SKM-1 (cell line): ENCODE measurements at regions not wholly inside any gene's neighbourhood (a gene's known extent, or its start where the extent isn't known, plus 50 kb on each side); places are given as distances from the start of the nearest gene placed in this dataset.

Experiments
- DNase-seq: peaks from one replicate; lab custom pipeline; 2025; ENCODE audit not compliant: unreplicated experiment; lab: John Stamatoyannopoulos, UW

GRCh38 chr17:59451706-59452105, 113.7 kb upstream of the DHX40 start:
- DNase-seq = no peak

- no peak for DNase-seq
Observed at GRCh38 chr17:59454633-59455105, 110.7 kb upstream of the DHX40 start.

DNA sequence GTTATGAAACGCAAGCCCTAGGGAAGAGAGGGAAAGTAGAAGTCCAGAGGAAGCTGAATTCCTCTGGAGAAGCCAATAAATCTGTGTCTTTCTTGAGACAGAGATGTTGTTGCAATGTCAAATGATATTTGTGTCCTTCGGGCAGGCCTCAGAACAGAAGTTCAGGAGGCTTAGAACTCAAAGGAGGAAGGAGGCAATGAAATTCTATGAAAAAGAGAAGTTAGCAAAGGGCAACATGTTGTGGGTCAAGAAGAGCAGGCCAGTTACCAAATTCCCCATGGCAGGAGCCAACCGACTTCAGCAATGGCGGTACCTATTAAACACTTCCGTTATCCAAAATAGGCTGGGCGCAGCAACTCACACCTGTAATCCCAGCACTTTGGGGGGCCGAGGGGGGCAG, 109.0 kb upstream of the DHX40 start:
- peak; percentile 76 for DNase-seq

DNA sequence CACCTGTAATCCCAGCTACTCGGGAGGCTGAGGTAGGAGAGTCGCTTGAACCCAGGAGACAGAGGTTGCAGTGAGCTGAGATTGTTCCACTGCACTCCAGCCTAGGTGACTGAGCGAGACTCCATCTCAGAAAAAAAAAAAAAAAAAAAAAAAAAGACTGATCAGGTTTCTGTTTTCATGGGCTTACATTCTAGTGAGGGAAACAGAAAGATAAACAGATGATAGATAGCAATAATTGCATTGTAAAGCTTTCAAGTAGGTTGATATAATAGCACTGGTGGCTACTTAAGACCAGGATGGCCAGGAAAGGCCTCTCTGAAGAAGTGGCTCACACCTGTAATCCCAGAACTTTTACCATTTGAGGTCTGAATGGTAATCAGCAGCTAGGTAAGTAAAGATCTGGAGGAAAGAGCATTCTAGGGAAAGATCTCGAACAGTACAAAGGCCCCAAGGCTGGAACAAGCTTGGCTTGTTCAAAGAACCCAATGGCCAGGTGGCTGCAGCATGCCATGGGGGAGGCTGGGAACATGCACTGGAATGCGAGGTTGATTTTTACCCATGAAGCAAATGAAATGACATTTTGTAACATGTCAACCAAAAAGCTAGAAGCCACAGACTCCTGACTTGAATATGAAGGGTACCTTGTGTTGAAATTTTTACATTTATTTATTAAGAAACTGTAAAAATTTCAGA, 108.3 kb upstream of the DHX40 start:
- no peak for DNase-seq

- no peak for DNase-seq
Observed at GRCh38 chr17:59462385-59462784, 103.0 kb upstream of the DHX40 start.

- no peak for DNase-seq
Observed at GRCh38 chr17:59464246-59464645, 101.2 kb upstream of the DHX40 start.

DNA sequence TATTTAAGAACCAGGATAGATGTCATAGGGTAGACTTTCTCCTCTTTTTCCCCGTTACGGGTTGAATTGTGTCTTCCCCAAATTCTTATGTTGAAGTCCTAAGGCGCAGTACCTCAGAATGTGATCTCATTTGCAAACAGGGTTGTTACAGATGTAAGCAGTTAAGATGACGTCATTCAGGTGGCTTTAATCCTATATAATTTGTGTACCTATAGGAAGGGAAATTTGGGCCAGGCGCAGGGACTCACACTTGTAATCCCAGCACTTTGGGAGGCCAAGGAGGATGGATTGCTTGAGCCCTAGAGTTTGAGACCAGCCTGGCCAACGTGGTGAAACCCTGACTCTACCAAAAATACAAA, 99.5 kb upstream of the DHX40 start:
- no peak for DNase-seq

- DNase-seq = no peak
Observed at GRCh38 chr17:59466946-59467801, 98.2 kb upstream of the DHX40 start.

DNA sequence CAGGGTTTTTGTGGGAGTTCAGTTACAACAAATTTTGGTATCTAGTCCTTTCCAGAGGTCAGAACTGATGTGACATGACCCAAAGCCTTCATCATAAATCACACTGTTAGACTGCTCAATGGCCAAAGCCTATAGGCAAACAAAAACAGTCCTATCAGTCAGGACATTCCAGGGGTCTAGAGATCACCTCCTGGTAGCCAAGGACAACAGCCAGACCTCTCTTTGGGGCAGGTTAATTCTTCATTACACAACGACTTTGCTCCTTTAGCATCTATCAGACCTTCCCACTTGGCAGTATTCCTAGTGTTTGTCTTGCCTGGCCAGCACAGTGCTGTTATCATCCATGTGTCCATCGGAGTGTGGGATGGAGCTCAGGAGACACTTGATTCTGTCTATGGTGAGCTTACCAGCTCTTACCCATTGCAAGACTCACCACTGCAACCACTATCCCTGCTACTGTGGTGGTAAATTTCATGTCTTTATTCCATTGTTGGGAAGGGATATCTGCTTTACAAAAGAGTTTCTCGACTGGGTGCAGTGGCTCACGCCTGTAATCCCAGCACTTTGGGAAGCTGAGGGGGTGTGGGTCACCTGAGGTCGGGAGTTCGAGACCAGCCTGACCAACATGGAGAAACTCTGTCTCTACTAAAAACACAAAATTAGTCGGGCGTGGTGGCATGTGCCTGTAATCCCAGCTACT, 95.5 kb upstream of the DHX40 start:
- DNase-seq = no peak

GRCh38 chr17:59470624-59471297, 94.6 kb upstream of the DHX40 start:
- no peak for DNase-seq

DNA sequence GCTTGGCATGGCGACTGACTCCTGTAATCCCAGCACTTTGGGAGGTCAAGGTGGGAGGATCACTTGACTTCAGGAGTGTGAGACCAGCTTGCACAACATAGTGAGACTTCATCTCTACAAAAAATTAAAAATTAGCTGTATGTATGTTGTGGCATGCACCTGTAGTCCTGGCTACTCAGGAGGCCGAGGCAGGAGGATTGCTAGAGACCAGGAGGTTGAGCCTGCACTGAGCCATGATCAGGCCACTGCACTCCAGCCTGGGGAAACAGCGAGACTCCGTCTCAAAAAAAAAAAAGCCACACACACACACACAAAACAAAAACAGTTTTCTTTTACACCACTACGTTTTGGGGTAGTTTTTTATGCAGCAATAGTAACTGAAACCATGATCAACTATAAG, 89.0 kb upstream of the DHX40 start:
- DNase-seq = no peak

DNA sequence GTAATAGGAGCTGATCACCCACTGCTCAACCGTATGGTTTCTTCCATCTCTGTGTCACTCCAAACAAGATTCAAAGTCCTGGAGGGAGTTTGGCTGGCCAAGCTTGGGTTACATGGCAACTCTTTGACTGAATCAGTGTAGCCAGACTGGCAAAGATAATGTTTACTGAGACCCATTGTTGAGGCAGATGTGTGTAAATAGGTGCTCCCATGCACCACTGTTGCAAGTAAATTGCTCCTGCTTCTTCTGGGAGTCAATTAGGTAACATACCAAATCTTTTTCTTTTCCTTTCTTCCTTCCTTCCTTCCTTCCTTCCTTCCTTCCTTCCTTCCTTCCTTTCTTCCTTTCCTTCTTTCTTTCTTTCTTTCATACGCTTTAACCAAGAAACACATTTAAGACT, 86.3 kb upstream of the DHX40 start:
- no peak for DNase-seq

GRCh38 chr17:59483860-59484259, 81.5 kb upstream of the DHX40 start:
- DNase-seq = no peak

DNA sequence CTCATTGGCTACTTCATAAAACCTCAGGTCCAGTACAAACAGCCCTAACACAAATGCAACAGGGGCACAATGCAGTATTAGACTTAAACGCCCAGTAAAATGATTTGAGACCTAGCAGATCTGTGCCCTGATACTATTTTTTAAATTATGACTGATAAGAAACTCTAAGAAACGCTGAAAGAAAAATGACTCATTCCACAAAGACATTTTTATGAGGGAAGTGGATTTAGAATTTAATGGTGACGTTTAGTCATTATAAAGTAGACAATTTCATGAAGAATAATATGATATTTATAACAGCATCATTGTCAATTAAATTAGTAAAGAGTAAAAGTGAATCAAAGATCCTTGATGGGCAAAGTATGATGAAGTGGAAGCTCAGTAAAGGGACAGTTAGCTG, 80.4 kb upstream of the DHX40 start:
- no peak for DNase-seq

DNA sequence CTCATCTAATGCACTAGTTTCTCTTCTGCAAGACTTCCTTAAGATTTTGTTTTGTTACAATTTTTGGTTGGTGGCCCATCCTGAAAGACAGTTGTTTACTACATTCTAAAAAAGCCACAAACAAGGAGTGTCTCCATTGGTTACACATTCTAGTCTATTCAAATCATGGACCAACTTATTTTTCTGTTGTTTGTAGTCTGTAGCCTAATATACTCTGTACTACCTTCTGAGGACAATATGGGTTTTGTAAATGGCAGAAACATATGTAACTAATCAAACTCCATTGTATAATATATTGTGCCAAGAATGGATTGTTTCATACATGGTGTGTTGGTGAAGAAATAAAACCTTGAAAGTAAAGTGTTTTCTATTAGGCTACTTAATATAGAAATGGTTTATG, 79.5 kb upstream of the DHX40 start:
- no peak for DNase-seq

- DNase-seq = no peak
Observed at GRCh38 chr17:59487161-59487873, 78.1 kb upstream of the DHX40 start.

- DNase-seq = no peak
Observed at GRCh38 chr17:59488805-59489204, 76.6 kb upstream of the DHX40 start.

- DNase-seq = no peak
Observed at GRCh38 chr17:59490216-59490615, 75.2 kb upstream of the DHX40 start.

GRCh38 chr17:59491353-59492090, 73.9 kb upstream of the DHX40 start:
- DNase-seq = no peak

GRCh38 chr17:59492091-59492451, 73.3 kb upstream of the DHX40 start:
- DNase-seq = no peak
